PC-3 (cell line): ENCODE measurements at regions not wholly inside any gene's neighbourhood (a gene's known extent, or its start where the extent isn't known, plus 50 kb on each side); places are given as distances from the start of the nearest gene placed in this dataset.

Experiments
- EZH2 ChIP-seq: fragments of 300-600 bp; sonication (generic); IDR thresholded peaks from one replicate; pipeline ENCODE4 v1.6.1; 2017; ENCODE audit warnings: antibody characterized with exemption, mild to moderate bottlenecking, low read length; ENCODE audit not compliant: unreplicated experiment
- EZH2phosphoT487 ChIP-seq: fragments of 300-600 bp; sonication (generic); IDR thresholded peaks from 2 replicates; pipeline ENCODE4 v1.6.1; 2018; ENCODE audit warnings: mild to moderate bottlenecking, antibody characterized with exemption, low read length, borderline replicate concordance
- TF ChIP-seq, protein P1 (sequence below): fragments of 300-600 bp; sonication (generic); conservative IDR thresholded peaks from 2 replicates; pipeline ENCODE4 v1.5.1; 2017; ENCODE audit warnings: antibody characterized with exemption, low read depth, mild to moderate bottlenecking, low read length

DNA sequence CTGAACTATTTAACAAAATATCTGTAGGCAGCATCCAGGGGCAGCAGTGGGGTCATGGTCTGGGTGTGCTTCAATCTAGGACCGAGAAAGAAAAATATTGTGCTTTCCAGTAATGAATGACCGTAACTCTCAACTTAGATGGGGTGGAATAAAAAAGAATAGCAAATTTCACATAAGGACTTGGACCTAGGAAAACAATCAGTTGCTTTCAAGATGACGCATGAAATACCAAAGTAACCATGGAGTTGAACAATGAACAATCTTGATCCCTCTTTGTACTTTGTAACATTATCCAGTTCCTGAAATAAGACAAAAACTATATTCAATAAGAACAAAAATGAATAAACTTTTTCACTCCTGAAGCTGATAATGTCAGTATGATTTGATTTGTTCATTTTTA is 167.1 kb downstream of the C7orf25 start:
- TF ChIP-seq, protein P1, sequence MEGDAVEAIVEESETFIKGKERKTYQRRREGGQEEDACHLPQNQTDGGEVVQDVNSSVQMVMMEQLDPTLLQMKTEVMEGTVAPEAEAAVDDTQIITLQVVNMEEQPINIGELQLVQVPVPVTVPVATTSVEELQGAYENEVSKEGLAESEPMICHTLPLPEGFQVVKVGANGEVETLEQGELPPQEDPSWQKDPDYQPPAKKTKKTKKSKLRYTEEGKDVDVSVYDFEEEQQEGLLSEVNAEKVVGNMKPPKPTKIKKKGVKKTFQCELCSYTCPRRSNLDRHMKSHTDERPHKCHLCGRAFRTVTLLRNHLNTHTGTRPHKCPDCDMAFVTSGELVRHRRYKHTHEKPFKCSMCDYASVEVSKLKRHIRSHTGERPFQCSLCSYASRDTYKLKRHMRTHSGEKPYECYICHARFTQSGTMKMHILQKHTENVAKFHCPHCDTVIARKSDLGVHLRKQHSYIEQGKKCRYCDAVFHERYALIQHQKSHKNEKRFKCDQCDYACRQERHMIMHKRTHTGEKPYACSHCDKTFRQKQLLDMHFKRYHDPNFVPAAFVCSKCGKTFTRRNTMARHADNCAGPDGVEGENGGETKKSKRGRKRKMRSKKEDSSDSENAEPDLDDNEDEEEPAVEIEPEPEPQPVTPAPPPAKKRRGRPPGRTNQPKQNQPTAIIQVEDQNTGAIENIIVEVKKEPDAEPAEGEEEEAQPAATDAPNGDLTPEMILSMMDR: no peak
- TF ChIP-seq EZH2phosphoT487: no peak
- no peak for TF ChIP-seq EZH2
